ENCODE measurements at regions not wholly inside any gene's neighbourhood (a gene's known extent, or its start where the extent isn't known, plus 50 kb on each side); places are given as distances from the start of the nearest gene placed in this dataset.

DNA sequence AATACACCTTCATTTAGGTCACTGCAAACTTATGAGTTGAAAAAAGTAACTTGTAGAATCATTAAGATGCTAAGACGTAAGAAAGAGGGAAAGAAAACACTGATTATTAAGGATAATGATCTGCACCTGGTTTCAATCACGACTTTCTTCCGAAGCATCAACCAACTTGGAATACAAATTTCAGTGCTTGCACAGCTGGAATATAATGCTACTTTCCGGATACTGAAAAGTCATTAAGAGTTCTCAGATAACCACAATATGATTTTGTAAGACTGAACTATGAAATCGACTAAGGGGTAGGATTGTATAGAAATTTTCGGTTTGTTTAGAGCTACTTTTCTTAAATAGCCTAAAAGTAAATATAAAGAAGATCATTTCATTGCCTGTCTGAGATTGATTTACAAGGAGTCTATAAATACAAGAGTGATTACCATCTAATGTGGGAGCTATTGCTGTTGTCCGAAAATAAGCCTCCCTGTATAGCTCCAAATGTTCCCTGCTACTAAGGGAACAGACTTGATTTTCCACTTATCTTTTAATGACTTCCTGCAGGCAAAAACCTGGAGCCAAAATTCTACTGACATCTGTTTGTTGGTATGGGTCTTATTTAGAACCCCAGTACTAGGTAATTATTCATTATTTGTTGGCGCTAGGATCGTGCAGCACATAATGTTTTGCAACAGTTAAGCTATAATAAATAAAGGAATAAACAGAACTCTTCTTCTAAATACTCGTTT, 673.3 kb downstream of the KCNT2 start:
- DNase-seq (ENCODE audit: low read depth, low spot score) = no peak

DNA sequence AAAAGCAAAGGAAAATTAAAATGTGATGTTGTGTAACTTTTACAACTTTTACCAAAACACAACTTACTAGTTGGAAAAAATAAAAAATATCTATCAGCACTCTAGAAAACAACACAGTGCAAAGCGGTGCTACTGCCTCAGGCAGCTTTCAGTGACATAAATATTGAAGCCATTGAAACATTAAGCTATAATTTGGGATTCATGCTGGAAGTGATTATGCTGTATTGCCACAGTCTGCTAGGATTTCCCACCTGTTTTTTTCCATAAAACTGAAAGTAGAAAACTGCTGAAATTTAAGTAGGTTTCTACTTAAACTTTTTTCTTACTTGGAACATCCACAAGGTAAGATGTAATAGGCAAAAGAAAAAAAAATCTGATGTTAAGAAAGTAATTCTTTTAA, 674.4 kb downstream of the KCNT2 start:
- no peak for DNase-seq (ENCODE audit: low read depth, low spot score)

DNA sequence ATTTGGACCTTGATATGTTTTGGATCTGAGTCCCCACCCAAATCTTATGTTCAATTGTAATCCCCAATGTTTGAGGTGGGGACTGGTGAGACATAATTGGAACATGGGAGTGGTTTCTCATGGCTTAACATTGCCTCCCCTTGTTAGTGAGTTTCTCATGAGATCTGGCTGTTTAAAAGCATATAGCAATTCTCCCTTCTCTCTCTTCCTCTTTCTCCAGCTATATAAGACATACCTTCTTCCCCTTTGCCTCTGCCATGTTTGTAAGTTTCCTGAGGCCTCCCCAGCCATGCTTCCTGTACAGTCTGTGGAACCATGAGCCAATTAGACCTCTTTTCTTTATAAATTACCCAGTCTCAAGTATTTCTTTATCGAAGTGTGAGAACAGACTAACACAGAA, 692.4 kb downstream of the KCNT2 start:
- no peak for DNase-seq (ENCODE audit: low read depth, low spot score)

DNA sequence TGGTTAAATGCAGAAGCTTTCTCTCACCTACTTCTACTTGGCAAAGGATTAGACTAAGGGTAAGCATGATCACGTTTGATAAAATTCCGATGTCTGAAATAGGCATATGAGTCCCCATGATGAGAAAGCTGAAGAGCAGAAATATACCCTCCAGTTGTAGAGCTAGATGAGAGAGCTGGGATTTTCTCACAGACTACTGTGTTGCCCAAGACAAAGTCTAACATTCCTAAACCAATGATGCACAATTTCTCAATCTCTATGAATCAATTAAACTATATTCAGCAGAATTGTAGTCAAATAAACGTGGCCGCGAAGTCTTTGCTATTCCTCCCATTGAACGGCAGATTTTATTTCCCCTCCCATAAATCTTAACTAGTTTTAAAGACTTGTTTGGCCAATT, 699.2 kb downstream of the KCNT2 start:
- DNase-seq (ENCODE audit: low read depth, low spot score) = no peak

DNA sequence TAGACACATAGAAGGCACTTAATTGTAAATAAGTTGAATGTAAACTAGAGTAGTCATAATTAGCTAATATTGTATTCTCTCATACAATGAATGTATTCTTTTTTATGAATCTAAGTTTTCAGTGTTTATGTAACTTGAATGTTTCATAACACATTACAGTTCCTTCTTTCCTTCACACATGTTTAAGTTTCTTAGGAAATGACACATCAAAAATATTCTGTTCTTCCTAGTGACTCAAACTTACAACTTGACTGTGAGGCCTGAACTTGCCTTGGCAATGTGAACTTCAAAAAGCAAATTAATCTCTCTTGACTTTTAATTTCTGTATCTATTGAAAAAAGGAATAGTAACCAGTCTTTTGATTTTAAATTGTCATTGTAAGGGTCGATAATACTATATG, 700.1 kb downstream of the KCNT2 start:
- no peak for DNase-seq (ENCODE audit: low read depth, low spot score)

DNA sequence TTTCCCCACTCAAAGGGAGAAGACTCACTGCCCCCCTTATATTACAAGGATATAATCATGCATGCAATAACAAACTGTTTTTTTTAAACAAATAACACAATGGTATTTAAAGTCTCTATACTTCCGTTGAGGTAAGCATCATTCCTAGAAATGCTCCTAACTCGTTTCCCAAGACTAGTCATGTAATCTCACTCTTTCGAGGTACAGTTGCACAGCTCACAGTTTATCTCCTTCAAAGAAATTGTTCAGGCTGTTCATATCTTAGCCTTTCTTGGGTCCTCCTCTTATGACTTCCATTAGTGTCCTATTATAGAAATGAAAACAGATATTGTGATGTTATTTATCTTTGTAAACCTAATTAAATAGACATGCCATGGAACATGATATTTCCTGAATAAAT, 705.0 kb downstream of the KCNT2 start:
- DNase-seq (ENCODE audit: low read depth, low spot score) = no peak

DNA sequence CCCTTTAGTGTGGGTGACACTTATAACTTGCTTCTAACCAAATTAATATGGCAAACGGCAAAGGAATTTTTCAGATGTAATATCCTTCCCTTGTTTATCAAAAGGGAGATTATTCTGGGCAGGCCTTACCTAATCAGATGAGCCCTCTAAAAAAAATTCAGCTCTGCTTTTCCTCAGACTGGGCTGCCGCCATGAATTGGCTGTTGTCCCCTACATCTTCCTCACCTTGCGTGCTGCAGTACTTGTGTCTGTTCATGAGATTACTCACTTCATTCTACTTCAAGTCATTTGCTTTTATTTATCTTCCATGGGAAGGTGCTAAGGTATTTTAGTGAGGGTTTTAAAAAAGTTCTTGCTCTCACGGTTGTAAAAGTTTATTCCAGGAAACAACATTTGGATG, 705.5 kb downstream of the KCNT2 start:
- no peak for DNase-seq (ENCODE audit: low read depth, low spot score)

DNA sequence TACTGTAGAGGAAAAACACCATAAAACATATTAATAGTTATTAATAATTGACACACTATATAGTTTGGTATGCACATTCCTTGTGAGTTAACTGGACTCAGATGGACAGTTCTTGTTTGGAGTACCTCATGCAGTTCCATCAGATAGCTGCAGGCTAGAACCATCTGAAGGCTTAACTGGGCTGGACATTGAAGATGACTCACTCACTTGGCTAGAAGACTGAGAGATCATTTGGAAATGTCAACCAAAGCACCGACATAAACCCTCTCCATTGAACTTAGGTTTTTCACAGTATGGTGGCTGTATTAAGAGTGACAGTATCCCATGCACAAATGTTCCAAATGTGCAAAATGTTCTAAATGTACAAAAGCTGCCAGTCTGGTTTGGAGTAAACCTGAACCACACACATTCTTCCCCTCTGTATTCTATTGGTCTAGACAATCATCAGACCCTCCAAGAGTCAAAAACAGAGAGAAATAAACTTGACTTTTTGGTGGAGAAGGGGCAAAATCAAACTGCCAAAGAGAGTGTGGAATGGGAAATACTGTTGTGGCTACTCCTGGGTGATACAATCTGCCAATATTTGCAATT, 708.4 kb downstream of the KCNT2 start:
- DNase-seq (ENCODE audit: low read depth, low spot score) = no peak

DNA sequence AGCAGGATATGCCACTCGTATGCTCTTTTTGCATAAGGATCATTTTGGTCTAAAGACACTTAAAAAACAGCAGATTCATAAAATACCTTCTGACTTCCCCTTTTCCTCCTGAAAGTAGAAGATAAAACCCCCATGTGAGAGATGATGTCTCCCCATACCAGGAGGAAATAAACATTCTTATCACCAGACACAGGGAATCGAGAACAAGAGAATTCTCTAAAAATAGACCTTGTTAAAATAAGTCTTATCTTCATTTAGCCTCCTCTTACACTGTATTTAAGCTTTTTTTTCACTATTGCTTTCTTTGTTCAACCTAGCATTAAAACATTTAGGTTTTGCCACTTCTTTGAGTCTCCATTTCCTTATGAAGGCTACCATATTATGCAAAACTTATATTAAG, 709.3 kb downstream of the KCNT2 start:
- DNase-seq (ENCODE audit: low read depth, low spot score) = no peak

DNA sequence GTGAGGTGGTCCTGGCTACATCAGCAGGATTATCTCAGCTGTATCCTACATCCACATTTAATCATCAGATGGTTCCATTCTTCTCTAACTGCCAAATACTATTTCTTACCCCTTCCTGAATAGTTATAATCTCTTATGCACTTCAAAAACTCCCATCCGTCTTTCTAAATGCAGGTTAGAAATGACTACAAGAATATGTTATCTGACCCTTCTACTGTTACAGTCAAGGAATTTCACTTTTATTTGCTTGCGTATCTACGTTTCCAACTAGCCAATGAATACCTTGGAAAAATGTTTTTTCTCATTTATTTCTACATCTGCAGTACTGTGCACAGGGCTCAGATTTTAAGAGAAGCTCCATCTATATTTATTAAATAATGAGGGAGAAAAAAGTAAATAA, 709.9 kb downstream of the KCNT2 start:
- no peak for DNase-seq (ENCODE audit: low read depth, low spot score)

DNA sequence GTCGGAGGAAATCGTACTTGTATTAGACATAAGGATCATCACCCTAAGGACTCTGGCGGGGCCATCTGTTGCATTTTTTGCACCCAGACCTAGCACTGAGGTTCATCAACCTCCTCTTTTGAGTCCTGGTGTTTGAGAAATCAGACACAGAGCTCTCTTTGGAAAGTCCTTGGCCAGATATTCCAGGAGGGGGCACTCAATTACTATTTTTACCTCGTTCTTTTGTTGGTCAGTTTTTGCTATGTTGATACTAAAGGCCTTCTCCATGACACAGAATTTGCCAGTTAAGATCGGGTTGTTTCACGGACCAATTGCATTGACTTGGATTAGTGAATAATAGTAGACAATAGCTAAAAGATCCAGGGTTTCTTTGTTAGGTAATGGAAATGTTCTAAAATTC, 711.2 kb downstream of the KCNT2 start:
- no peak for DNase-seq (ENCODE audit: low read depth, low spot score)

DNA sequence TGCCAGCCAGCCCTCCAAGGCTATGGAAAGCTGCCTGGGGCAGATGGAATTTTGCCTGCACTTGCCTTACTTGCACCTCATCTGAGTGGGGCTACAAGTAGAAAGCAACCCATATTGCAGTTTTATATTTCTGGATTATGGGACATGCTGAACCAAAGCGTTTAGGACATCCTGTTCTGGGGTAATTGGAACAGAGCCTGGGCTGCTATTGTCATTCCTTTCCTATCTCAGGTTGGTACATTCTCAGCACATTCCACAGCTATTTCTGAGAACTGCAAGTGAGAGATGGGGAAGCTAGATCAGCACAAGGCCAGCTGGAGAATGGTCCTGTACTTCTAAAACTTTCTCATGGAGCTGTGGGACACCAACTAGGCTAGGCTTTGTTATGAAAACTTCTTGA, 713.8 kb downstream of the KCNT2 start:
- DNase-seq (ENCODE audit: low read depth, low spot score) = no peak

DNA sequence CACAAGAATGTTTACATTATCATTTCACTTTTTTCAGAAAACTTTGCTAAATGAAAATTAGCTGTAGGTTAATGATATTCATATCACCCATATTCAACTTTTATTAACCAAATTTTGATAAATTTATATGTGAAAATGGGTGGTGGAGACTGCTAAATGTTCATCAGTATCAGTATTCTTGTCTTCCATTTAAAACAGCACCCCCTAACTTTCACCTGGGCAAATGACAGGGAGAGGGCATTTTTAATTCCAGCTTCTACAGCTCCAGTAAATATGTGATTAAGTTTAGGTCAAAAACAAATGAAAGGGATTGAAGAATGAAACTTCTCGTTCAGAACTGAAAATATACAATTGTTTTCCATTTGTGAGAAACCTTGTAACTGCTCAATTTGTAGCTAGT, 722.2 kb downstream of the KCNT2 start:
- no peak for DNase-seq (ENCODE audit: low read depth, low spot score)

DNA sequence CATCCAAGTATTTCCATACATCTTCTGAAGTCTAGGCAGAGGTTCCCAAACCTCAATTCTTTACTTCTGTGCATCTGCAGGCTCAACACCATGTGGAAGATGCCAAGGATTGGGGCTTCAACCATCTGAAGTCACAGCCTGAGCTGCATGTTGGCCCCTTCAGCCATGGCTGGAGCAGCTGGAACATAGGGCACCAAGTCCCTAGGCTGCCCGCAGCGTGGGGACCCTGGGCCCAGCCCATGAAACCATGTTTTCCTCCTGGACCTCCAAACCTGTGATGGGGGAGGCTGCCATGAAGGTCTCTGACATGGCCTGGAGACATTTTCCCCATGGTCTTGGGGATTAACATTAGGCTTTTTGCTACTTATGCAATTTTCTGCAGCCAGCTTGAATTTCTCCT, 729.8 kb downstream of the KCNT2 start:
- no peak for DNase-seq (ENCODE audit: low read depth, low spot score)

DNA sequence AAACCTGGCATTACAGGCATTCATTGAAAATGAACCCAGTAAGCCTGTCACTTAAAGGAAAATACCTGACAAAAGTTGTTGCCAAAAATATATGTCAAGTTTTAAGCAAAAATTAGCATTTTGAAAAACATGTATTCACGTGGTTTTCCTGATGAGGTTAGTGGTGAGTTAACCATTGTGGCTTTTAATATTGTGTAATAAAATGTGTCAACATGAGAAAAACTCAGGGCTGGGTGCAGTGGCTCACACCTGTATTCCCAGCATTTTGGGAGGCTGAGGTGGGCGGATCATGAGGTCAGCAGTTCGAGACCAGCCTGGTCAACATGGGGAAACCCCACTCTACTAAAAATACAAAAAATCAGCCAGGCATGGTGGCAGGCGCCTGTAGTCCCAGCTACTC, 731.4 kb downstream of the KCNT2 start:
- DNase-seq (ENCODE audit: low read depth, low spot score) = no peak

DNA sequence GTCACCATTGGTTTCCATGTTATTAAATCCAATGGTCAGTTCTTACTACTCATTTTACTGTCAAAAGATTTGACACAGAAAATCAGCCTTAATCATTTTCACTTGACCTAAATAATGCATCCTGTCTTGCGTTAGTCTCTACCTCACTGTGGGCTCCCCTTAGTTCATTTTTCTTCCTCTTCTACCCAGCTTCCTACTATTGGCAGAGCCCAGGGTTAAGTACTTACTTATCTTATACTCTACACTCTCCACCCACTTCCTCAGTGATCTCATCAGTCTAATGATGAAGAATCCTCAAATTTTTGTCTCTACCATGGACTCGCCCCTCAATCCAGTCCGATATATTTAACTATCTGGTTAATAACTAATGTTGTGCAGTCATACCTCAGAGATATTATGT, 735.9 kb downstream of the KCNT2 start:
- DNase-seq (ENCODE audit: low read depth, low spot score) = no peak

DNA sequence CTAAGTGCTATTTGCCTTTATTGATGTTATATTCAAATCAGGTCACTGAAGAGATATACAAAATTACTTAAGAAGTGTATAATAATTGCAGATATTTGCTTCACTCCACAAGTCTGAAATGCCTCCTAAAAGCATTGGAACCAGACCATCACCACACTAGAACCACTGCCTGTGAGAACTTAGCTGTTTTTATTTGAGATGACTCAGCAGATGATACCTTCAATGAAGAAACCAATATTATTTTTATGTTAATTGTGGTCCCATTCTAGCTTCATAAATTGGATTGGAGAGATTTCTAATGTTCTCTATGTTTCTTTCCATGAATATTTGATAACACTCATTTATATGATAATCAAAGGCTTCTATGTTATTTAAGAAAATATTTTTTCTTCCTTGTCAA, 740.6 kb downstream of the KCNT2 start:
- DNase-seq (ENCODE audit: low read depth, low spot score) = no peak

DNA sequence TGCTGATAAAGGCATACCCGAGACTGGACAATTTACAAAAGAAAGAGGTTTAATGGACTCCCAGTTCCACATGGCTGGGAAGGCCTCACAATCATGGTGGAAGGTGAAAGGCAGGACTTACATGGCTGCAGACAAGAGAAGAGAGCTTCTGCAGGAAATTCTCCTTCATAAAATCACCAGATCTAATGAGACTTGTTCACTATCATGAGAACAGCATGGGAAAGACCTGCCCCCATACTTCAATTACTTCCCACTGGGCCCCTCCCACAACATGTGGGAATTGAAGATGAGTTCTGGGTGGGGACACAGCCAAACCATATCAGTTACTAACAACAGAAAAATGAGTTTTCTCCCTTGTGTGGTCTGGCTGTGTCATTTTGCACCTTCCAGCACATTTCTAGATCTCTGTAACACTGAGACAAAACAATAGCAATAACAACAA, 741.4 kb downstream of the KCNT2 start:
- no peak for DNase-seq (ENCODE audit: low read depth, low spot score)

DNA sequence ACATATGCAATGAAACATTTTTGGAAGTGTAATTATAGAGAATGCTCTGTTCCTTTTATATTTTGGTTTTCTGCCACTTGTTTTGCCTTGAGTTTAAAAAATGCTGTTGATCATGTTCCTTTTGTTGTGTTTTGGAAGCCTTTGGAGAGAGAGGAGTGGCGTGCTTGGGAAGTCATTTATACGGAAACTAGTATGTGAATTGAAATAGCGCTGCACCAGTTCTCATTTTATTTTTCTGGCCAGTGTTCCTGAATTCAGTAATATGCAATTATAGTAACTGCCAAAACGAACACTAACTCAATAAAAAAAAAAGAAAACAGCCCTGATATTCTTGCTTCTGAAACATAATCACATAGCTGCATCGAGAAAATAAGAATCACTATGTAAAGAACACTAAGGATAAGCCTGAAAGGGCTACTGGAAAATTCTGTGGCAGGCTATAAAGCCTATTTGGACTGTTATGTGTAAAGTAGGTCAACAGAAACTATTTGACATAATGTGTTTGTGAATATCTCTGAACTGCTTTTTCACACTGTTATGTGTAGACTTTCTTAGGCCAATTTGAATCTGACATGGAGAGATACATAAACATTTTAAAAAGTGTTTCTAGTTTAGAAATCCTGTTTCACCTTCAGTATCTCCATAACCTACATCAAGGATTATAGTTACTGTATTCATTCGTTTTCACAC, 742.0 kb downstream of the KCNT2 start:
- DNase-seq (ENCODE audit: low read depth, low spot score) = no peak

DNA sequence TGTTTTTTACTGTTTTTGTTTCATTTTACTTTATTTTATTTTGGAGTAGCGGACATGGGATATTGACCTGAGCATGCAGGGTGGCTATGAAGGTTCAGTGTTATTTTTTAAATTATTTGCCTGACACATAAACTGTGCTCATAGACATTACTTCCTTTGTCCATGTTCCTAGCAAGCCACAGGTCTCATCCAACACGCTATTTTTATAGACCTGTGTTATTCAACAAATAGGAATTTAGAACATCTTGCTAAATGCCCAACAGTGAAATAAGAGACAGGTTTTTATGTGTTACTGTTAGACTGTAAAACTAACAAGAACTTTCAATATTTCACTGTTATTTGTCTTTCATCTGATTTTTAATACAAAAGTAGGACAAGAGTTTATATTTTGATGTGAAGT, 756.4 kb downstream of the KCNT2 start:
- no peak for DNase-seq (ENCODE audit: low read depth, low spot score)

DNA sequence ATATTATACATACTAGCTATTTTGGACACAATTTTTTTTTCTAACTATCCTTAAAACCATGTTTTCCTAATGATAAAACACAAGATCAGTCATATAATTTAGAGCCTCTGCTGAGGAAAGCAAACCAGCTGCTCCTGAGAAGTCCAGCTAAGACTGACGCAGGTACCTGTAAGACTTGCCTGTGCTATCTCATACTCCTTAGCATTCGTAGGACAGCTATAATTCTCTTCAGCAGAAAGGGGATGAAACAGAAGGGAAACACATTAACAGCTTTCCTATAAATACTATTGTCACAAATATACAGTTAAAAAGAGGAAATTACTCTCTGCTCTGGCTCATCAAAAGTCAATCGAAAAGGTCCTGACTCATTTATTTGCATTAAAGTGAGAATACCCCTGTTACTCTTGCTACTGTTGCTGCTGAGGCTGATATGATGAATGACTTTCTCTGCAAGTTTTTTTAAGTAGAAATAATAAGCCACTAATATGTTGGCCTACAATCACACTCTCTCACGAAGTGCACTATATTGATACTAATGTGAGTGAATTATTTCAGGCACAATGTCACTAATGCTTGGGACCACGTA, 757.1 kb downstream of the KCNT2 start:
- DNase-seq (ENCODE audit: low read depth, low spot score) = no peak

DNA sequence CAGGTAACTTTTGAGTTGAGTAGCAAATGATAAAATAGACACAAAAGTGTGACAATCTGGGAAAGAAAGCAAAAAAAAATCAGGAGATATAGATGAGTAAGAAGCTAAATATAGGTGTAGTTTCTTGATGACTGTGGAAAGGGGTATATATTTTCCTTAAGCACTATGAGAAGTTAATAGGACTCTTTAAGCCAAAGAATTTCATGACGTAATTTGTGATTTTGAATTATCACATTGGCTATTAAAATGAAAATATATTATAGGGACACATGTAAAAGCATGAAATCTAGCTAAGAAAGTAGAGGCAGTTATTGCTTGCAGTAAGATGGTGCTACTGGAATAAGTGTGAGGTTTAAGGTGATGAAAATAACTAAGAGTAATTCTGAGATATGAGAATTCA, 759.1 kb downstream of the KCNT2 start:
- no peak for DNase-seq (ENCODE audit: low read depth, low spot score)

All from pulmonary artery endothelial cell (primary cell).